Middle frontal gyrus (tissue), 1 donor: ENCODE measurements at regions not wholly inside any gene's neighbourhood (a gene's known extent, or its start where the extent isn't known, plus 50 kb on each side); places are given as distances from the start of the nearest gene placed in this dataset.

Source experiments
- DNase-seq: peaks from one replicate; pipeline ENCODE4 v3.0.0-alpha.2; 2015; ENCODE audit warnings: low spot score; ENCODE audit errors: extremely low spot score

- DNase-seq = no peak
These were observed 215.1 kb downstream of the TMEM114 start for GRCh38 chr16:8375232-8375587.

GRCh38 chr16:8374586-8375231 is 215.6 kb downstream of the TMEM114 start:
- peak; percentile 6 for DNase-seq

- peak; percentile 35 for DNase-seq
These were observed 216.5 kb downstream of the TMEM114 start for GRCh38 chr16:8373676-8374431.

- DNase-seq = no peak
These were observed 218.2 kb downstream of the TMEM114 start for GRCh38 chr16:8372141-8372540.

GRCh38 chr16:8370374-8371270 is 219.7 kb downstream of the TMEM114 start:
- DNase-seq = peak; percentile 48

GRCh38 chr16:8358937-8359336 is 231.4 kb downstream of the TMEM114 start:
- no peak for DNase-seq

- no peak for DNase-seq
These were observed 234.6 kb downstream of the TMEM114 start for GRCh38 chr16:8355675-8356074.

- no peak for DNase-seq
These were observed 244.0 kb downstream of the TMEM114 start for GRCh38 chr16:8346294-8346693.

- DNase-seq = no peak
These were observed 248.0 kb downstream of the TMEM114 start for GRCh38 chr16:8342276-8342675.

GRCh38 chr16:8330761-8331160 is 259.6 kb downstream of the TMEM114 start:
- no peak for DNase-seq

GRCh38 chr16:8326232-8326631 is 264.1 kb downstream of the TMEM114 start:
- DNase-seq = no peak

GRCh38 chr16:8323153-8323552 is 267.2 kb downstream of the TMEM114 start:
- DNase-seq = no peak

- DNase-seq = no peak
These were observed 270.2 kb downstream of the TMEM114 start for GRCh38 chr16:8320131-8320530.

- no peak for DNase-seq
These were observed 279.5 kb downstream of the TMEM114 start for GRCh38 chr16:8310816-8311215.

- DNase-seq = no peak
These were observed 280.0 kb downstream of the TMEM114 start for GRCh38 chr16:8310323-8310722.

GRCh38 chr16:8305201-8305600 is 285.1 kb downstream of the TMEM114 start:
- no peak for DNase-seq

- no peak for DNase-seq
These were observed 290.7 kb downstream of the TMEM114 start for GRCh38 chr16:8299635-8300034.

GRCh38 chr16:8295513-8296237 is 294.6 kb downstream of the TMEM114 start:
- no peak for DNase-seq

GRCh38 chr16:8293413-8293812 is 296.9 kb downstream of the TMEM114 start:
- DNase-seq = no peak

GRCh38 chr16:8292271-8292670 is 298.0 kb downstream of the TMEM114 start:
- DNase-seq = no peak

- DNase-seq = no peak
These were observed 304.0 kb downstream of the TMEM114 start for GRCh38 chr16:8286348-8286747.
